ENCODE measurements at regions not wholly inside any gene's neighbourhood (a gene's known extent, or its start where the extent isn't known, plus 50 kb on each side); places are given as distances from the start of the nearest gene placed in this dataset.
A peak's percentile ranks its signal among the peaks of the same experiment; 100 is the strongest.

DNA sequence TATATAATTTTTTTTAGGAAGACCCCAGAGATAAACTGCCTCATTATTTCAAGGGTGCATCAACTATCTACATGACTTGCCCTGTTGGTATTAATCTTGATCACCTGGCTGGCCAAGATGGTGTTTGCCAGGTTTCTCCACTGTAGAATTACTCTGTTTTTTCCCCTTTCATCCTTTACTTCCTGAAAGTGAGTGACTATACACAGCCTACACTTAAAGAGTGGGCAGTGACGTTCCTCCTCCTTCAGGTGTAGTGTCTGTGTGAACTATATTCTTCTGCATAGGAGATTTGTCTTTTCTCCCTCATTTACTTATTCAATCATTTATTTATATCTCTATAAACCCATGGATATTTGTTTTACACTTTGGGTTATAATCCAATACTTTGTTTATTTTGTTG is 246.7 kb downstream of the IRF8 start:
- H3K4me3 ChIP-seq (ENCODE audit: low read depth, poor library complexity, severe bottlenecking): no peak overlapping the region
- WGBS, 2 donors: 46 to 52% methylated on average over 1 of the region's 1 CpG

DNA sequence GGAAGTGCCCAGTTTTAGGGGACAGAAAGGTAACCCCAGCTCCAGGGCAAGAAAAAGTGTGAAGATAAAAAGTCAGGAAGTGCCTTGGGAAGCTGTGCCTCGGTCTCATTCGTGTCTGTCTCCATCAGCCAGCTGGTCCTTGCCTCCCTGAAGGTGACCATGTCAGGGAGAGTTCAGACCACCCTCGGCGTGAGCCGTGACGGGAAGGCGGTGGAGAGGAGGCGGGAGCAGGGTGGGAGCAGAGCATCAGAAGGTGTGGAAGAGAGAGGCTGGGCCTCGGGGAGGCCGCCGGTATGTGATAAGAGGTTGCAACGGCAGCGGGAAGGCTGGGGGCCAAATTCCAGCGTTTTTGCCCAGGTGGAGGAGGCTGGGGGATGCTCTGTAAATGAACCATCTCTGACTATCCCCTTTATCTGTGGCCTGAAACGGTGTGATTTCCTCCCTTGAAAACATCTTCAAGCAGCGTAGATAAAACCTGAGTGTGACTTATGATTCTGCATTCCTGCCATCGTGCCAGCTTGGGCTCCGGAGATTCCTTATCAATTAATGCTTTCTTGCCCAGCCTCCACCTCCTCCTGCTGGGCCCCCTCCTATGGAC is 251.8 kb downstream of the IRF8 start:
- WGBS, 2 donors: 81 to 82% methylated on average over 18 of the region's 18 CpGs
- TF ChIP-seq, protein P1, sequence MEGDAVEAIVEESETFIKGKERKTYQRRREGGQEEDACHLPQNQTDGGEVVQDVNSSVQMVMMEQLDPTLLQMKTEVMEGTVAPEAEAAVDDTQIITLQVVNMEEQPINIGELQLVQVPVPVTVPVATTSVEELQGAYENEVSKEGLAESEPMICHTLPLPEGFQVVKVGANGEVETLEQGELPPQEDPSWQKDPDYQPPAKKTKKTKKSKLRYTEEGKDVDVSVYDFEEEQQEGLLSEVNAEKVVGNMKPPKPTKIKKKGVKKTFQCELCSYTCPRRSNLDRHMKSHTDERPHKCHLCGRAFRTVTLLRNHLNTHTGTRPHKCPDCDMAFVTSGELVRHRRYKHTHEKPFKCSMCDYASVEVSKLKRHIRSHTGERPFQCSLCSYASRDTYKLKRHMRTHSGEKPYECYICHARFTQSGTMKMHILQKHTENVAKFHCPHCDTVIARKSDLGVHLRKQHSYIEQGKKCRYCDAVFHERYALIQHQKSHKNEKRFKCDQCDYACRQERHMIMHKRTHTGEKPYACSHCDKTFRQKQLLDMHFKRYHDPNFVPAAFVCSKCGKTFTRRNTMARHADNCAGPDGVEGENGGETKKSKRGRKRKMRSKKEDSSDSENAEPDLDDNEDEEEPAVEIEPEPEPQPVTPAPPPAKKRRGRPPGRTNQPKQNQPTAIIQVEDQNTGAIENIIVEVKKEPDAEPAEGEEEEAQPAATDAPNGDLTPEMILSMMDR (IDR thresholded peaks at IDR 0.05): no peak
- TF ChIP-seq POLR2A (IDR thresholded peaks at IDR 0.05): no peak
- peak in 1 of 2 donors; percentile 36 for DNase-seq (ENCODE audit: low spot score in 2 of 2)
- intact Hi-C loops (cut with DNase I; ENCODE audit: low total_unique reads): no loop called here
- H3K4me3 ChIP-seq (ENCODE audit: low read depth, poor library complexity, severe bottlenecking): no peak overlapping the region

More for the DNA sequence above, 246.7 kb downstream of the IRF8 start:
- intact Hi-C loops (cut with DNase I; ENCODE audit: low total_unique reads): no loop called here
- no peak for DNase-seq (ENCODE audit: low spot score in 2 of 2)
- TF ChIP-seq POLR2A (IDR thresholded peaks at IDR 0.05): no peak
- TF ChIP-seq, protein P1 (IDR thresholded peaks at IDR 0.05): no peak

DNA sequence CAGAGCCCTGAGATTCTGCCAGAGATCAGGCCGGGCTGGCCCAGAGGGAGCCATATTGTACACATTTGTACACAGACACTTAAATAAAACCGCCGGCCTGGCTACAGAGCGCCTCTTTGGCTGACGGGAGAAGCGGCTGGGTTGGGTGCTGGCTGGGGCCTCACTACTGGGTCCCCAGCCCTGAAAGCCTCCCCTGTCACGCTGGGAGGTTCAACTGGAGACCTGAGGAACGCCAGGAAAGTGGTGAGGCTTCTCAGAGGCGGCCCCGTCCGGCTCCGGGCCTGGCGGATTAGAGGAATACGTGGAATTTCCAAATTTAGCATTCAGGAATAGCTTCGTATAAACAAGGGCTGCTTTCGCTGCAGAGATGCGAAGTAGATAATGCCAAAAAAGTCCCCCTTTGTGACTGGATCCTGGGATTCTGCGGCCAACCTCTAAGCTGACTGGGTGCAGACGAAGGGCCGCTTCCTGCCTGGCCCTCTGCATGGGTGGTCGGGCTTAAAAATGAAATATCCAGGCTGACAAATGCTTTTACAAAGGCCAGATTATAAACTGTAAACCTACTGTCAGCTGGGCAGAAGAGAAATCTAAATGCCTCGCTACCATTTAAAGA is 252.4 kb downstream of the IRF8 start:
- intact Hi-C loops (cut with DNase I; ENCODE audit: low total_unique reads): no loop called here
- no peak overlapping the region for H3K4me3 ChIP-seq (ENCODE audit: low read depth, poor library complexity, severe bottlenecking)
- WGBS, 2 donors: 85 to 86% methylated on average over 22 of the region's 22 CpGs
- no peak for DNase-seq (ENCODE audit: low spot score in 2 of 2)
- TF ChIP-seq, protein P1 (IDR thresholded peaks at IDR 0.05): no peak

DNA sequence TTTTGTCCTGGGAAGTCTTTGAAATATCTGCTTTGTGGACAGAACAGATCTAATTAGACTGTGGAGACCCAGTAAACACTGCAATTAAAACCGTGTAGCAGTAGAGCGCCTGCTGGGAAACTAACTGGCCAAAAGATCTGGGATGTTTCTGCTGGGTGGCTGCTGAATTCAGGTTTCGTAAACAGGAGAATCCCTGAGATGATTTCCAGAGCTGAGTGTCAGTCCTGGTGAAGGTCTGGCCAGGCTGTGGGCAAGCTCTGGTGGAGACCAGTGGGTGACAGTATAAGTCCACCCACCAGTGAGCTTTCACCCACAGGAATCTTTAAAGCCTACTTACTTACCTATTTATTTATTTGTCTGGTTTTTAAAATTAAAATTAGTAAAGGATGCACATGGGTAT is 257.2 kb downstream of the IRF8 start:
- no peak overlapping the region for H3K4me3 ChIP-seq (ENCODE audit: low read depth, poor library complexity, severe bottlenecking)
- 52 to 60% methylated on average over 3 of the region's 3 CpGs for WGBS, 2 donors
- DNase-seq (ENCODE audit: low spot score in 2 of 2): no peak
- intact Hi-C loops (cut with DNase I; ENCODE audit: low total_unique reads): no loop called here
- TF ChIP-seq, protein P1 (IDR thresholded peaks at IDR 0.05): no peak
- TF ChIP-seq POLR2A (IDR thresholded peaks at IDR 0.05): no peak

DNA sequence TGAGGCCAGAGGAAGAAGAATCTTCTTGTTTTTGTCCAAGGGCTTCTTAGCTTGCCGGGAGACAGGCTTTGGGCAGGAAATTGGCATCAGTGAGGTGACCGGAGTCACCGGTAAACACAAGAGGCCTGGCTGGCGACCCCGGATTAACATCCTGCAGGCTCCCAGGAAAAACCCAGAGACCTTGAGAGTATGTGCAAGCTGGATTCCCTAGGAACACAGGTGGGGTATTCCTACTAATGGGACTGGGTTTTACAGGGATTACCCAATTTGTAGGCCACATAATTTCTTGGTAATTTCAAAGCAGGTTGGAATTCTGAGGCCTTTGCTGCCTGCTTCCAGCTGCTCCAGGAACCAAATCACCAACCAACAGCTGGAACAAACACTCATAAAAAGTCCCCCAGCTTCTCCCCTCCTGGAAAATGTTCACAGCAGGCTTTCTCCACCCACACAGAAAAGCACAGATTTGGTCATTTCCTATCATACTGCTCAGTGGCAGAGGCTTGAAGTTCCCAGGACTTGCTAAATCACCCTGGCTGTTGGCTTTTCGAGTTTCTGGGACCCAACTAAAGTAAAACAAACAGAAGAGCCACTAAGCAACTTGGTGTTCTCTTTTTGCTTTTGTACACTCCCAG is 258.8 kb downstream of the IRF8 start:
- no peak overlapping the region for H3K4me3 ChIP-seq (ENCODE audit: low read depth, poor library complexity, severe bottlenecking)
- TF ChIP-seq, protein P1 (IDR thresholded peaks at IDR 0.05): no peak
- no peak for TF ChIP-seq POLR2A (IDR thresholded peaks at IDR 0.05)
- 75 to 81% methylated on average over 6 of the region's 6 CpGs for WGBS, 2 donors
- DNase-seq (ENCODE audit: low spot score in 2 of 2): no peak
- intact Hi-C loops (cut with DNase I; ENCODE audit: low total_unique reads): no loop called here

All from lower leg skin (tissue), 4 donors.